H1 (cell line): ENCODE measurements at regions not wholly inside any gene's neighbourhood (a gene's known extent, or its start where the extent isn't known, plus 50 kb on each side); places are given as distances from the start of the nearest gene placed in this dataset.

Experiments
- CTCF ChIA-PET: fragments of 300-600 bp; sonication (Branson Sonifier 250); formaldehyde crosslinking; loops from one replicate; lab custom pipeline; 2021; ENCODE audit not compliant: partially characterized antibody; lab: Charles Lee
- POLR2A ChIA-PET: fragments of 300-600 bp; sonication (Branson Sonifier 250); formaldehyde crosslinking; loops from one replicate; lab custom pipeline; 2021; ENCODE audit warnings: inconsistent platforms; ENCODE audit not compliant: partially characterized antibody; lab: Charles Lee
- DNase-seq, 2 experiments: peaks; one replicate each; pipeline versions ENCODE4 v3.0.0 to v3.0.0-alpha.2; 2010 to 2022; ENCODE audit warnings: low spot score in 2 of 2, low read depth in 1 of 2, mixed read lengths in 1 of 2
- FAIRE-seq: peaks from 2 replicates; lab custom pipeline; 2011; peaks lifted over from hg19 to GRCh38; lab: Jason Lieb, UNC
- H2AFZ ChIP-seq: 2 replicates; pipeline ENCODE4 v1.8.1; 2012; ENCODE audit warnings: low read length, inconsistent platforms
- H2AK5ac ChIP-seq: 2 replicates; pipeline ENCODE4 v1.6.1; 2013; ENCODE audit warnings: low read depth, low read length
- H2BK120ac ChIP-seq: replicated peaks from 2 replicates; pipeline ENCODE3; 2013; ENCODE audit warnings: low read depth, low read length, inconsistent platforms
- H2BK12ac ChIP-seq: 2 replicates; pipeline ENCODE4 v1.6.1; 2013; ENCODE audit warnings: low read depth, low read length
- H2BK15ac ChIP-seq: 2 replicates; pipeline ENCODE4 v1.6.1; 2013; ENCODE audit warnings: low read length
- H2BK20ac ChIP-seq: 2 replicates; pipeline ENCODE4 v1.6.1; 2013; ENCODE audit warnings: low read length
- H2BK5ac ChIP-seq: 2 replicates; pipeline ENCODE4 v1.6.1; 2013; ENCODE audit warnings: low read depth, low read length
- H3K14ac ChIP-seq: 2 replicates; pipeline ENCODE4 v1.6.1; 2013; ENCODE audit warnings: inconsistent platforms; ENCODE audit not compliant: insufficient read length
- H3K18ac ChIP-seq: 2 replicates; pipeline ENCODE4 v1.6.1; 2013; ENCODE audit warnings: low read length; ENCODE audit errors: extremely low read depth
- H3K23ac ChIP-seq: 2 replicates; pipeline ENCODE4 v1.6.1; 2013; ENCODE audit warnings: inconsistent platforms; ENCODE audit not compliant: insufficient read length
- H3K23me2 ChIP-seq: 2 replicates; pipeline ENCODE4 v1.6.1; 2013; ENCODE audit warnings: low read depth, low read length
- H3K27ac ChIP-seq: 2 replicates; pipeline ENCODE4 v1.6.1; 2011; ENCODE audit warnings: low read depth, low read length, inconsistent platforms
- H3K27me3 ChIP-seq, 4 experiments: replicated peaks in 1 of 4; 1 replicate in 1 of 4; 2 replicates in 3 of 4; pipeline versions ENCODE4 v1.6.1 to v1.8.1; 2011 to 2013; ENCODE audit warnings: low read length in 3 of 4, mild to moderate bottlenecking in 3 of 4, inconsistent platforms in 2 of 4, mixed read lengths in 2 of 4, moderate library complexity in 1 of 4; ENCODE audit not compliant: control insufficient read depth in 3 of 4, insufficient read depth in 3 of 4; ENCODE audit errors: extremely low read depth in 1 of 4
- H3K36me3 ChIP-seq, 4 experiments: 2 replicates each; pipeline versions ENCODE4 v1.6.1 to v1.8.1; 2011 to 2013; ENCODE audit warnings: mild to moderate bottlenecking in 4 of 4, low read length in 3 of 4, moderate library complexity in 2 of 4, control low read depth in 1 of 4, inconsistent platforms in 1 of 4; ENCODE audit not compliant: insufficient read depth in 4 of 4, control insufficient read depth in 2 of 4
- H3K4ac ChIP-seq: replicated peaks from 2 replicates; pipeline ENCODE3; 2013; ENCODE audit warnings: low read length, low read depth, mixed read lengths, inconsistent platforms; ENCODE audit not compliant: insufficient read length
- H3K4me1 ChIP-seq, 4 experiments: replicated peaks in 1 of 4; 1 replicate in 1 of 4; 2 replicates in 3 of 4; pipeline versions ENCODE4 v1.6.1 to v1.8.1; 2011 to 2013; ENCODE audit warnings: low read length in 3 of 4, inconsistent platforms in 2 of 4, mixed read lengths in 1 of 4; ENCODE audit not compliant: insufficient read depth in 4 of 4, control insufficient read depth in 3 of 4
- H3K4me2 ChIP-seq, 2 experiments: 2 replicates each; pipeline versions ENCODE4 v1.6.1 to v1.8.1; 2011 to 2013; ENCODE audit warnings: low read depth in 2 of 2, low read length in 2 of 2, control low read depth in 1 of 2, inconsistent platforms in 1 of 2, mild to moderate bottlenecking in 1 of 2; ENCODE audit not compliant: insufficient read depth in 1 of 2
- H3K4me3 ChIP-seq, 4 experiments: fragments of 200-600, 300-600 bp in 1 of 4; sonication (generic), shearing (Covaris generic), sonication (Bioruptor Twin) in 1 of 4; 2 replicates each; pipeline versions ENCODE4 v1.5.1 to v1.8.1; 2011 to 2016; ENCODE audit warnings: low read length in 4 of 4, low read depth in 3 of 4, control low read depth in 2 of 4, inconsistent platforms in 2 of 4, mild to moderate bottlenecking in 2 of 4, mixed read lengths in 1 of 4, moderate library complexity in 1 of 4; ENCODE audit not compliant: insufficient read depth in 2 of 4; ENCODE audit errors: extremely low read depth in 1 of 4
- H3K56ac ChIP-seq: replicated peaks from 2 replicates; pipeline ENCODE3; 2013; ENCODE audit warnings: low read depth, mild to moderate bottlenecking, mixed read lengths, low read length, inconsistent platforms; ENCODE audit not compliant: insufficient read length
- H3K79me1 ChIP-seq: 2 replicates; pipeline ENCODE4 v1.6.1; 2013; ENCODE audit warnings: low read depth, low read length, control low read depth
- H3K79me2 ChIP-seq, 2 experiments: 2 replicates each; pipeline versions ENCODE4 v1.6.1 to v1.8.1; 2012 to 2013; ENCODE audit warnings: low read length in 2 of 2, mild to moderate bottlenecking in 2 of 2, inconsistent platforms in 1 of 2; ENCODE audit not compliant: insufficient read depth in 2 of 2, control insufficient read depth in 1 of 2
- H3K9ac ChIP-seq, 4 experiments: replicated peaks in 1 of 4; 1 replicate in 1 of 4; 2 replicates in 3 of 4; pipeline versions ENCODE4 v1.6.1 to v1.8.1; 2011 to 2013; ENCODE audit warnings: low read depth in 3 of 4, low read length in 3 of 4, control low read depth in 2 of 4, mild to moderate bottlenecking in 2 of 4, moderate library complexity in 2 of 4, inconsistent platforms in 1 of 4; ENCODE audit errors: extremely low read depth in 1 of 4
- H3K9me3 ChIP-seq, 2 experiments: 2 replicates each; pipeline versions ENCODE4 v1.6.1 to v1.8.1; 2012 to 2013; ENCODE audit warnings: mild to moderate bottlenecking in 2 of 2, moderate library complexity in 2 of 2, control low read depth in 1 of 2, inconsistent platforms in 1 of 2, low read depth in 1 of 2, low read length in 1 of 2, mixed read lengths in 1 of 2; ENCODE audit not compliant: insufficient read depth in 2 of 2
- H4K20me1 ChIP-seq, 2 experiments: replicated peaks in 1 of 2; 2 replicates each; pipeline versions ENCODE3 to v1.8.1; 2011 to 2013; ENCODE audit warnings: inconsistent platforms in 2 of 2, low read length in 2 of 2, mild to moderate bottlenecking in 1 of 2; ENCODE audit not compliant: insufficient read depth in 2 of 2, control insufficient read depth in 1 of 2
- H4K5ac ChIP-seq: 2 replicates; pipeline ENCODE4 v1.6.1; 2013; ENCODE audit warnings: low read length, low read depth, mixed read lengths, inconsistent platforms; ENCODE audit not compliant: insufficient read length
- H4K8ac ChIP-seq: 2 replicates; pipeline ENCODE4 v1.8.0; 2013; ENCODE audit warnings: mild to moderate bottlenecking, moderate library complexity, low read length, inconsistent platforms; ENCODE audit not compliant: insufficient read depth; ENCODE audit errors: extremely low read depth
- H4K91ac ChIP-seq: replicated peaks from 2 replicates; pipeline ENCODE3; 2013; ENCODE audit warnings: low read length, mixed read lengths, inconsistent platforms; ENCODE audit not compliant: insufficient read length
- ATF3 ChIP-seq: IDR thresholded peaks from 2 replicates; pipeline ENCODE4 v1.6.1; 2011; ENCODE audit warnings: low read depth, mild to moderate bottlenecking, low read length; ENCODE audit not compliant: insufficient read depth
- E2F6 ChIP-seq: IDR thresholded peaks from 2 replicates; pipeline ENCODE4 v1.6.1; 2012; ENCODE audit warnings: inconsistent platforms
- JUND ChIP-seq: IDR thresholded peaks from 2 replicates; pipeline ENCODE4 v1.6.1; 2011; ENCODE audit warnings: mild to moderate bottlenecking, improper control_type of control experiment, low read length
- KDM1A ChIP-seq: fragments of 200-600, 300-600 bp; sonication (generic); IDR thresholded peaks from 2 replicates; pipeline ENCODE4 v1.7.1; 2016; ENCODE audit warnings: mild to moderate bottlenecking, low read length, borderline replicate concordance
- NANOG ChIP-seq: IDR thresholded peaks from 2 replicates; pipeline ENCODE4 v1.6.1; 2011; ENCODE audit warnings: low read length, low read depth, mild to moderate bottlenecking, inconsistent platforms; ENCODE audit not compliant: insufficient read depth, poor library complexity, severe bottlenecking
- POU5F1 ChIP-seq: IDR thresholded peaks from 2 replicates; pipeline ENCODE4 v1.6.1; 2011; ENCODE audit warnings: low read depth, mild to moderate bottlenecking, low read length, moderate library complexity
- RNF2 ChIP-seq: fragments of 200-900, 300-1000 bp; sonication (generic); IDR thresholded peaks from 2 replicates; pipeline ENCODE4 v1.7.1; 2016; ENCODE audit warnings: borderline replicate concordance, low read depth, mild to moderate bottlenecking, antibody characterized with exemption, low read length; ENCODE audit not compliant: poor library complexity, severe bottlenecking; ENCODE audit errors: missing control alignments
- RXRA ChIP-seq: IDR thresholded peaks from 2 replicates; pipeline ENCODE4 v1.6.1; 2011; ENCODE audit warnings: low read depth, mild to moderate bottlenecking, low read length, moderate library complexity; ENCODE audit not compliant: insufficient read depth
- SAP30 ChIP-seq: fragments of 300-600 bp; sonication (generic); IDR thresholded peaks from 2 replicates; pipeline ENCODE4 v1.7.1; 2012; ENCODE audit warnings: low read length, moderate library complexity, mild to moderate bottlenecking, inconsistent platforms; ENCODE audit not compliant: insufficient read depth, insufficient replicate concordance
- SIRT6 ChIP-seq: IDR thresholded peaks from one replicate; pipeline ENCODE4 v1.7.1; 2012; ENCODE audit warnings: low read length, inconsistent platforms
- SP1 ChIP-seq: IDR thresholded peaks from 2 replicates; pipeline ENCODE4 v1.6.1; 2011; ENCODE audit warnings: low read depth, low read length
- SUZ12 ChIP-seq: fragments of 200-600 bp; sonication (generic); IDR thresholded peaks from 2 replicates; pipeline ENCODE4 v1.6.1; 2012; ENCODE audit warnings: mild to moderate bottlenecking, inconsistent platforms, low read length, moderate library complexity, mixed read lengths
- TBP ChIP-seq: IDR thresholded peaks from 2 replicates; pipeline ENCODE4 v1.6.1; 2011; ENCODE audit warnings: low read depth, low read length, improper control_type of control experiment
- TEAD4 ChIP-seq: IDR thresholded peaks from 2 replicates; pipeline ENCODE4 v1.6.1; 2012; ENCODE audit warnings: low read depth, low read length, inconsistent platforms, mixed read lengths

GRCh38 chr11:94675813-94676212 is 92.3 kb upstream of the AMOTL1 start:
- Histone ChIP-seq H3K9ac (no peak overlapping the region), H2BK120ac (no peak overlapping the region), H2AFZ (no peak overlapping the region), H4K8ac (no peak overlapping the region), H3K27me3 (no peaks in the 10 kb centered on the region; a peak in 1 of 7 replicates), H3K23me2 (no peaks in the 10 kb centered on the region), H3K56ac (no peak overlapping the region), H3K79me2 (no peaks in the 10 kb centered on the region), H4K5ac (no peak overlapping the region), H2BK12ac (no peak overlapping the region), H3K4ac (no peak overlapping the region), H3K27ac (no peak overlapping the region), H3K23ac (no peak overlapping the region), H3K36me3 (no peaks in the 10 kb centered on the region), H3K18ac (no peak overlapping the region), H3K4me2 (no peak overlapping the region), H3K79me1 (no peaks in the 10 kb centered on the region), H2BK5ac (no peak overlapping the region), H3K14ac (no peak overlapping the region), H2BK20ac (no peak overlapping the region), H2AK5ac (no peak overlapping the region), H3K4me1 (peaks cover 0 to 7% (median 0%) of the 10 kb centered on the region in 4 experiments; a peak in 1 of 7 replicates), H3K9me3 (no peaks in the 10 kb centered on the region), H4K91ac (no peak overlapping the region), H2BK15ac (no peak overlapping the region), H4K20me1 (no peaks in the 10 kb centered on the region), H3K4me3 (no peak overlapping the region)
- ChIA-PET POLR2A (interaction anchor here (1.5 to 17.2 kb wide), 5 partner anchors 9 to 58 kb away, joined by 3 to 167 read pairs (median 6); no protein-coding TSS in a partner anchor), CTCF (interaction anchor here (1.3 to 7.0 kb wide), 5 partner anchors 14 to 222 kb away, joined by 3 to 33 read pairs (median 4); no protein-coding TSS in a partner anchor)
- no peak for TF ChIP-seq NANOG
- TF ChIP-seq JUND = no peak
- TF ChIP-seq SAP30 = no peak
- no peak for TF ChIP-seq ATF3
- TF ChIP-seq TBP = no peak
- TF ChIP-seq SP1 = no peak
- no peak for TF ChIP-seq TEAD4
- no peak for TF ChIP-seq POU5F1
- no peak for TF ChIP-seq E2F6
- no peak for TF ChIP-seq RXRA
- no peak for TF ChIP-seq SUZ12
- TF ChIP-seq RNF2 = no peak
- TF ChIP-seq KDM1A = no peak
- no peak for TF ChIP-seq SIRT6
- no peak for FAIRE-seq
- no peak for DNase-seq
